ENCODE measurements at regions not wholly inside any gene's neighbourhood (a gene's known extent, or its start where the extent isn't known, plus 50 kb on each side); places are given as distances from the start of the nearest gene placed in this dataset.

DNA sequence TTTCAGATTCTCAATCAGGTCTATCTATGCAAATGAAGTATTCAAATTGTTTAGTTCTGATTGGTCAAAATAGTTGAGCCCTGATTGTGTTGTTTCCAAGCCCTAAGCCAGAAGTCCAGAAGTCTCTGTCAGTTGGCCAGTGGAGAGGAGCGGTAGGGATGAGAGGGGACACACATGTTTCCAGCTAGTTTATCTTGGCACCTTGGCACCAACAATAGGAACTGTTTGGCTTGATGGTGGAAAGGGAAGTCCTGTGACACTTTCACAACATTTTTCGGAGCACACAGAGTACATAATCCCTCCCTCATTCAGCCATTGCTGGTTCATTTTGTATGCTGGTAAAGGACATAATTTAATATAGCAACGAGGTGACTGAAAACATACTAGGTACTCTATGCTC, 1661.6 kb downstream of the SUCLG1 start:
- Histone ChIP-seq H3F3A (ENCODE audit: insufficient read depth) (no peaks in the 10 kb centered on the region), H3K4me3 (no peak overlapping the region), H3K36me3 (ENCODE audit: low read depth) (no peaks in the 10 kb centered on the region), H2AFZ (no peak overlapping the region), H3K9me2 (ENCODE audit: insufficient read depth) (no peaks in the 10 kb centered on the region), H3K27me3 (replicated peaks; ENCODE audit: insufficient read depth) (no peaks in the 10 kb centered on the region), H3K4me1 (ENCODE audit: insufficient read depth) (no peaks in the 10 kb centered on the region), H3K79me2 (ENCODE audit: insufficient read depth) (no peaks in the 10 kb centered on the region), H3K4me2 (ENCODE audit: unreplicated experiment) (no peak overlapping the region), H3K9ac (no peak overlapping the region), H3K9me3 (ENCODE audit: low read depth) (no peaks in the 10 kb centered on the region), H4K20me1 (ENCODE audit: insufficient read depth) (no peaks in the 10 kb centered on the region), H3K27ac (no peak overlapping the region)
- in situ Hi-C loops (cut with MboI), result no loop called here
- TF ChIP-seq EZH2phosphoT487 (IDR thresholded peaks at IDR 0.05; ENCODE audit: insufficient read depth, low read depth) (no peak), EZH2 (IDR thresholded peaks at IDR 0.05; ENCODE audit: insufficient read depth, poor library complexity, severe bottlenecking) (no peak)
- WGBS, 2 experiments (ENCODE audit: low coverage in 1 of 2, low lambda C conversion rate in 2 of 2, missing lambda C conversion rate in 2 of 2), result 14 to 17% methylated on average over 3 of the region's 3 CpGs
- no peak for DNase-seq

DNA sequence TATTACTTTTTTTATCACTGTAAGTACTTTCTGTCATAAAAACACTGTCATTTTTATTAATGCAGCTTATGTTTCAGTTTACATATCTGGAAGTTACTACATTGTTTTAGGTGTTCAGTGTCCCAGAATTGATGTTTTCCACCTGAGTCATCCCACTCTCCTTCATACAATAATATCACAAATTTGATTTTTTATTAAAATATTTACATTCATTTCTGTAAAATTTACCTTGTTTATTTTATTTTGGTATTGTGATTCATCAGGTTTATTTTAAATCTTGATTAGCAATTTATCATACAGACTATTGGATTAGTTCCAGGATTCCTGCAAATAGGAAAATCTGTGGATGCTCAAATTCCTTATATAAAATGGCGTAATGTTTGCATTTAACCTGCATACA, 1662.9 kb downstream of the SUCLG1 start:
- Histone ChIP-seq H3K79me2 (ENCODE audit: insufficient read depth) (no peaks in the 10 kb centered on the region), H3F3A (ENCODE audit: insufficient read depth) (no peaks in the 10 kb centered on the region), H3K27ac (no peak overlapping the region), H3K4me1 (ENCODE audit: insufficient read depth) (no peaks in the 10 kb centered on the region), H4K20me1 (ENCODE audit: insufficient read depth) (no peaks in the 10 kb centered on the region), H3K4me3 (no peak overlapping the region), H2AFZ (no peak overlapping the region), H3K27me3 (replicated peaks; ENCODE audit: insufficient read depth) (no peaks in the 10 kb centered on the region; the same call in 1 of the 2 replicates), H3K36me3 (ENCODE audit: low read depth) (no peaks in the 10 kb centered on the region), H3K9ac (no peak overlapping the region), H3K9me2 (ENCODE audit: insufficient read depth) (no peaks in the 10 kb centered on the region), H3K9me3 (ENCODE audit: low read depth) (no peaks in the 10 kb centered on the region), H3K4me2 (ENCODE audit: unreplicated experiment) (no peak overlapping the region)
- no peak for DNase-seq
- in situ Hi-C loops (cut with MboI), result no loop called here
- WGBS, 2 experiments (ENCODE audit: low coverage in 1 of 2, low lambda C conversion rate in 2 of 2, missing lambda C conversion rate in 2 of 2), result 48 to 58% methylated on average over 1 of the region's 1 CpG
- TF ChIP-seq EZH2 (IDR thresholded peaks at IDR 0.05; ENCODE audit: insufficient read depth, poor library complexity, severe bottlenecking) (no peak), EZH2phosphoT487 (IDR thresholded peaks at IDR 0.05; ENCODE audit: insufficient read depth, low read depth) (no peak)

DNA sequence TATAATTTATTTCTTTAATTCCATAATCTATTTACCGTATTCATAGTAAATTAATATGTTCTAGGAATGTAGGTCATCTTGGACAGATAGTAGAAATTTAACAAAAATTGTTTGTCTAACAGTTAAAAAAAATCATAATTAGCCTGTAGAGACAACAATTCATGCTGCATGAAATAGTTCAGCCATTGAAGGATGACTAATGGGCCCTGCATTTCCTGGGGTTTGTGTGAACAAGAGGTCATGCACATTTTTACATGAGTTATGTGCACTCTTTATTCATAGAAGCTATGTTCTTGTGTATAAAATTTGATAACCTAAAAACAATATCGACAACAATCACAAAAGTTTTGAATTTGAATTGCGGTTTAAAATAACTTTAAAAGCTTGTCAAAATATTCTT, 1663.6 kb downstream of the SUCLG1 start:
- no peak for TF ChIP-seq EZH2 (IDR thresholded peaks at IDR 0.05; ENCODE audit: insufficient read depth, poor library complexity, severe bottlenecking)
- TF ChIP-seq EZH2phosphoT487 (IDR thresholded peaks at IDR 0.05; ENCODE audit: insufficient read depth, low read depth), result no peak

DNA sequence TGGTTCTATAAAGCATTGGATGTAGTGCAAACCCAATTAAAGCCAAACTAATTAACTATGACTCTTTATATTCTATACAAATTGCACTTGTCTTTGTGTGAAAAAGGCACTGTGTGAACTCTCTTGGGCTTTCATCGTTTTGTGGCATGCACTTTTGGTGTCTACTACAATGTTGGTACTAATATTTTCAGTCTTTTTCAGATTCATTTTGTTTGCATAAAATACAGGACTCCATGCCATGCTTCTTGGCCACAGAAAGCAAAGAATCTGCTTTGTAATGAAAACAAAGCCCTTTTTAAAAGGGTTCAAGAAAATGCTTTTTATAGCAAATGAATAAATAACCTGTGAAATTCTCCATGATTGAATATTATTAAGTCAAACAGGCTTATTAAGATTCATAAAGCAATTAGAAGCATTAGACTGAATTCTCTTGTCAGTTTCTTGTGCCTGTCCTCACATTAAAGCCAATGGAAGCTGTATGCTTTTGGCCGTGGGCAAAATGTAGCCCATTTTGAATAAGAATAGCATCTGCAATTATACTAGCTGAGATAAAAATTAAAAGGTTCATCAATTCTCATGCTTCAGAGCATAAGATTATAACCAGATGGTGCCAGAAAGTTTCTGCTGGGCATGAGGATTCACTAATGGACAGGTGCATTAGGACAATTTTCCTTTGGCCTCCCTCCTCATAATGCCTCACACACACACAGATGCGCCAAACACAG, 1665.2 kb downstream of the SUCLG1 start:
- no peaks in the 10 kb centered on the region for H3K36me3 ChIP-seq (ENCODE audit: low read depth)
- no peaks in the 10 kb centered on the region for H3K4me1 ChIP-seq (ENCODE audit: insufficient read depth)
- no peaks in the 10 kb centered on the region for H3K79me2 ChIP-seq (ENCODE audit: insufficient read depth)
- H3K9me2 ChIP-seq (ENCODE audit: insufficient read depth), result no peaks in the 10 kb centered on the region
- H3K9ac ChIP-seq, result no peak overlapping the region
- H4K20me1 ChIP-seq (ENCODE audit: insufficient read depth), result no peaks in the 10 kb centered on the region
- no peak overlapping the region for H2AFZ ChIP-seq
- H3F3A ChIP-seq (ENCODE audit: insufficient read depth), result no peaks in the 10 kb centered on the region
- in situ Hi-C loops (cut with MboI), result no loop called here
- no peak for TF ChIP-seq EZH2 (IDR thresholded peaks at IDR 0.05; ENCODE audit: insufficient read depth, poor library complexity, severe bottlenecking)
- no peak for TF ChIP-seq EZH2phosphoT487 (IDR thresholded peaks at IDR 0.05; ENCODE audit: insufficient read depth, low read depth)
- no peaks in the 10 kb centered on the region for H3K9me3 ChIP-seq (ENCODE audit: low read depth)
- 43 to 52% methylated on average over 3 of the region's 3 CpGs for WGBS, 2 experiments (ENCODE audit: low coverage in 1 of 2, low lambda C conversion rate in 2 of 2, missing lambda C conversion rate in 2 of 2)
- no peak overlapping the region for H3K4me2 ChIP-seq (ENCODE audit: unreplicated experiment)
- H3K27me3 ChIP-seq (replicated peaks; ENCODE audit: insufficient read depth), result no peaks in the 10 kb centered on the region; the same call in 1 of the 2 replicates
- H3K27ac ChIP-seq, result no peak overlapping the region
- H3K4me3 ChIP-seq, result no peak overlapping the region
- no peak for DNase-seq

More for the DNA sequence above, 1663.6 kb downstream of the SUCLG1 start:
- Histone ChIP-seq H3K9ac (no peak overlapping the region), H3K4me3 (no peak overlapping the region), H3K9me3 (ENCODE audit: low read depth) (no peaks in the 10 kb centered on the region), H2AFZ (no peak overlapping the region), H3K27ac (no peak overlapping the region), H4K20me1 (ENCODE audit: insufficient read depth) (no peaks in the 10 kb centered on the region), H3K79me2 (ENCODE audit: insufficient read depth) (no peaks in the 10 kb centered on the region), H3F3A (ENCODE audit: insufficient read depth) (no peaks in the 10 kb centered on the region), H3K9me2 (ENCODE audit: insufficient read depth) (no peaks in the 10 kb centered on the region), H3K4me1 (ENCODE audit: insufficient read depth) (no peaks in the 10 kb centered on the region), H3K27me3 (replicated peaks; ENCODE audit: insufficient read depth) (no peaks in the 10 kb centered on the region; the same call in 1 of the 2 replicates), H3K36me3 (ENCODE audit: low read depth) (no peaks in the 10 kb centered on the region), H3K4me2 (ENCODE audit: unreplicated experiment) (no peak overlapping the region)
- in situ Hi-C loops (cut with MboI), result no loop called here
- DNase-seq, result peak; percentile 24
- WGBS, 2 experiments (ENCODE audit: low coverage in 1 of 2, low lambda C conversion rate in 2 of 2, missing lambda C conversion rate in 2 of 2), result 20 to 23% methylated on average over 3 of the region's 3 CpGs

All from GM23248 (cell line).